HepG2 (cell line): ENCODE measurements at regions not wholly inside any gene's neighbourhood (a gene's known extent, or its start where the extent isn't known, plus 50 kb on each side); places are given as distances from the start of the nearest gene placed in this dataset.

ENCODE experiments used
- FOXK1 ChIP-seq: sonication (generic); formaldehyde crosslinking; IDR thresholded peaks from 2 replicates; pipeline ENCODE4 v1.4.0; 2020; ENCODE audit warnings: low read depth, missing genetic modification reagents, borderline replicate concordance
- KLF9 ChIP-seq: IDR thresholded peaks from 2 replicates; pipeline ENCODE4 v1.6.1; 2016; ENCODE audit warnings: low read depth
- RXRB ChIP-seq: IDR thresholded peaks from 2 replicates; pipeline ENCODE4 v1.6.1; 2016; ENCODE audit warnings: borderline replicate concordance, missing genetic modification reagents, missing compliant biosample characterization
- ZNF235 ChIP-seq: sonication (generic); formaldehyde crosslinking; IDR thresholded peaks from 2 replicates; pipeline ENCODE4 v1.8.1; 2023; ENCODE audit warnings: mild to moderate bottlenecking, missing genetic modification reagents, borderline replicate concordance
- ZNF549 ChIP-seq: sonication (generic); formaldehyde crosslinking; IDR thresholded peaks from 2 replicates; pipeline ENCODE4 v1.5.0; 2020; ENCODE audit warnings: missing genetic modification reagents
- TF ChIP-seq, protein P1 (sequence below): IDR thresholded peaks from 2 replicates; pipeline ENCODE4 v1.6.1; 2016; ENCODE audit warnings: low read depth, missing genetic modification reagents, missing compliant biosample characterization
- TF ChIP-seq, protein P2 (sequence below): sonication (generic); formaldehyde crosslinking; IDR thresholded peaks from one replicate; pipeline ENCODE4 v1.5.1; 2020; ENCODE audit warnings: mild to moderate bottlenecking, missing genetic modification reagents; ENCODE audit errors: not compliant biosample characterization
- TF ChIP-seq, protein P3 (sequence below): sonication (generic); formaldehyde crosslinking; IDR thresholded peaks from 2 replicates; pipeline ENCODE4 v1.4.0; 2020; ENCODE audit warnings: missing genetic modification reagents, borderline replicate concordance
- TF ChIP-seq, protein P4 (sequence below): sonication (generic); formaldehyde crosslinking; IDR thresholded peaks from 2 replicates; pipeline ENCODE4 v1.4.0; 2020; ENCODE audit warnings: missing genetic modification reagents, borderline replicate concordance

DNA sequence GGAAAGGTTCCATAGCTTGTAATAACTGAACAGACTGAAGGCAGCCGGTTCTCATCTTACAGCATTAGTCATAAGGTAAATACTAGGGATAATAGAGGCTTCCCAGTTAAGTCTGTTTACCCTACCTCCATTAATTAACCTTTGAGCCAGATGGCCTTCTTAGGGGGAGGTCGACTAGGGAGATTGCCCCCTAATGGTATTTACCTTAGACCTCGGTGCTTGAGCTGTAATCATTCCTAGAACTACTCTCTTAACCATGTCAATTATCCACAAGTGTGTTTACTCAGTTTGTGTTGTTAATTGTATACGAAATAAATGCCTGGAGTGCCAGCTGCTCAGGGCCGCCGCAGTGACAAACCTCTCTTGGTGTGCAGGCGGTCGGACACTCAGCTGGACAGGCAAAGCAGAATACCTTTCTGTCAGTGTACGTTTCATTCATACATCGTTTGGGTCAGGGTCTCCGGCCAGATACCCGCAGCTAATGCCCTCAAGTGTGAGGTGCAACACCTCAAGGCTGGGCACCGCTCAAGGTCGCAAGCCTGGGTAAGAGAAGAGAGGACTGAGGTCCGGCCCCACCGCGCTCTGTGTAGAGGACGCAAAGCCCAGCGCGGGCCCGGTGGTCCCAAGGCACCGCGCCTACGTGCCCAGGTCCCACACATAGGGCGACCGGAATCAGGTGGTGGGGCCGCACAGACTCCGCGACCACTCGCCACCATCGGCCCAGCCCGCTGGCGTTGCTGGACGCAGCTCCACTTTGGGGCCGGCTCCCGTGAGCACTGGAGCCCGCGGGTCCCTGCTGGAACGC lies 931.0 kb downstream of the NLGN4Y start (continued):
- TF ChIP-seq, protein P1, sequence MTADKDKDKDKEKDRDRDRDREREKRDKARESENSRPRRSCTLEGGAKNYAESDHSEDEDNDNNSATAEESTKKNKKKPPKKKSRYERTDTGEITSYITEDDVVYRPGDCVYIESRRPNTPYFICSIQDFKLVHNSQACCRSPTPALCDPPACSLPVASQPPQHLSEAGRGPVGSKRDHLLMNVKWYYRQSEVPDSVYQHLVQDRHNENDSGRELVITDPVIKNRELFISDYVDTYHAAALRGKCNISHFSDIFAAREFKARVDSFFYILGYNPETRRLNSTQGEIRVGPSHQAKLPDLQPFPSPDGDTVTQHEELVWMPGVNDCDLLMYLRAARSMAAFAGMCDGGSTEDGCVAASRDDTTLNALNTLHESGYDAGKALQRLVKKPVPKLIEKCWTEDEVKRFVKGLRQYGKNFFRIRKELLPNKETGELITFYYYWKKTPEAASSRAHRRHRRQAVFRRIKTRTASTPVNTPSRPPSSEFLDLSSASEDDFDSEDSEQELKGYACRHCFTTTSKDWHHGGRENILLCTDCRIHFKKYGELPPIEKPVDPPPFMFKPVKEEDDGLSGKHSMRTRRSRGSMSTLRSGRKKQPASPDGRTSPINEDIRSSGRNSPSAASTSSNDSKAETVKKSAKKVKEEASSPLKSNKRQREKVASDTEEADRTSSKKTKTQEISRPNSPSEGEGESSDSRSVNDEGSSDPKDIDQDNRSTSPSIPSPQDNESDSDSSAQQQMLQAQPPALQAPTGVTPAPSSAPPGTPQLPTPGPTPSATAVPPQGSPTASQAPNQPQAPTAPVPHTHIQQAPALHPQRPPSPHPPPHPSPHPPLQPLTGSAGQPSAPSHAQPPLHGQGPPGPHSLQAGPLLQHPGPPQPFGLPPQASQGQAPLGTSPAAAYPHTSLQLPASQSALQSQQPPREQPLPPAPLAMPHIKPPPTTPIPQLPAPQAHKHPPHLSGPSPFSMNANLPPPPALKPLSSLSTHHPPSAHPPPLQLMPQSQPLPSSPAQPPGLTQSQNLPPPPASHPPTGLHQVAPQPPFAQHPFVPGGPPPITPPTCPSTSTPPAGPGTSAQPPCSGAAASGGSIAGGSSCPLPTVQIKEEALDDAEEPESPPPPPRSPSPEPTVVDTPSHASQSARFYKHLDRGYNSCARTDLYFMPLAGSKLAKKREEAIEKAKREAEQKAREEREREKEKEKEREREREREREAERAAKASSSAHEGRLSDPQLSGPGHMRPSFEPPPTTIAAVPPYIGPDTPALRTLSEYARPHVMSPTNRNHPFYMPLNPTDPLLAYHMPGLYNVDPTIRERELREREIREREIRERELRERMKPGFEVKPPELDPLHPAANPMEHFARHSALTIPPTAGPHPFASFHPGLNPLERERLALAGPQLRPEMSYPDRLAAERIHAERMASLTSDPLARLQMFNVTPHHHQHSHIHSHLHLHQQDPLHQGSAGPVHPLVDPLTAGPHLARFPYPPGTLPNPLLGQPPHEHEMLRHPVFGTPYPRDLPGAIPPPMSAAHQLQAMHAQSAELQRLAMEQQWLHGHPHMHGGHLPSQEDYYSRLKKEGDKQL (CRISPR knock-in tag), result 0 out of 2 replicates have a peak, but pooled peaks have one; percentile 69
- TF ChIP-seq ZNF549 (CRISPR knock-in tag) (no peak), KLF9 (CRISPR knock-in tag) (no peak), RXRB (CRISPR knock-in tag) (peak; percentile 61), ZNF235 (no peak), FOXK1 (CRISPR knock-in tag) (peak; percentile 48; the same call in 1 of the 2 replicates)
- TF ChIP-seq, protein P2, sequence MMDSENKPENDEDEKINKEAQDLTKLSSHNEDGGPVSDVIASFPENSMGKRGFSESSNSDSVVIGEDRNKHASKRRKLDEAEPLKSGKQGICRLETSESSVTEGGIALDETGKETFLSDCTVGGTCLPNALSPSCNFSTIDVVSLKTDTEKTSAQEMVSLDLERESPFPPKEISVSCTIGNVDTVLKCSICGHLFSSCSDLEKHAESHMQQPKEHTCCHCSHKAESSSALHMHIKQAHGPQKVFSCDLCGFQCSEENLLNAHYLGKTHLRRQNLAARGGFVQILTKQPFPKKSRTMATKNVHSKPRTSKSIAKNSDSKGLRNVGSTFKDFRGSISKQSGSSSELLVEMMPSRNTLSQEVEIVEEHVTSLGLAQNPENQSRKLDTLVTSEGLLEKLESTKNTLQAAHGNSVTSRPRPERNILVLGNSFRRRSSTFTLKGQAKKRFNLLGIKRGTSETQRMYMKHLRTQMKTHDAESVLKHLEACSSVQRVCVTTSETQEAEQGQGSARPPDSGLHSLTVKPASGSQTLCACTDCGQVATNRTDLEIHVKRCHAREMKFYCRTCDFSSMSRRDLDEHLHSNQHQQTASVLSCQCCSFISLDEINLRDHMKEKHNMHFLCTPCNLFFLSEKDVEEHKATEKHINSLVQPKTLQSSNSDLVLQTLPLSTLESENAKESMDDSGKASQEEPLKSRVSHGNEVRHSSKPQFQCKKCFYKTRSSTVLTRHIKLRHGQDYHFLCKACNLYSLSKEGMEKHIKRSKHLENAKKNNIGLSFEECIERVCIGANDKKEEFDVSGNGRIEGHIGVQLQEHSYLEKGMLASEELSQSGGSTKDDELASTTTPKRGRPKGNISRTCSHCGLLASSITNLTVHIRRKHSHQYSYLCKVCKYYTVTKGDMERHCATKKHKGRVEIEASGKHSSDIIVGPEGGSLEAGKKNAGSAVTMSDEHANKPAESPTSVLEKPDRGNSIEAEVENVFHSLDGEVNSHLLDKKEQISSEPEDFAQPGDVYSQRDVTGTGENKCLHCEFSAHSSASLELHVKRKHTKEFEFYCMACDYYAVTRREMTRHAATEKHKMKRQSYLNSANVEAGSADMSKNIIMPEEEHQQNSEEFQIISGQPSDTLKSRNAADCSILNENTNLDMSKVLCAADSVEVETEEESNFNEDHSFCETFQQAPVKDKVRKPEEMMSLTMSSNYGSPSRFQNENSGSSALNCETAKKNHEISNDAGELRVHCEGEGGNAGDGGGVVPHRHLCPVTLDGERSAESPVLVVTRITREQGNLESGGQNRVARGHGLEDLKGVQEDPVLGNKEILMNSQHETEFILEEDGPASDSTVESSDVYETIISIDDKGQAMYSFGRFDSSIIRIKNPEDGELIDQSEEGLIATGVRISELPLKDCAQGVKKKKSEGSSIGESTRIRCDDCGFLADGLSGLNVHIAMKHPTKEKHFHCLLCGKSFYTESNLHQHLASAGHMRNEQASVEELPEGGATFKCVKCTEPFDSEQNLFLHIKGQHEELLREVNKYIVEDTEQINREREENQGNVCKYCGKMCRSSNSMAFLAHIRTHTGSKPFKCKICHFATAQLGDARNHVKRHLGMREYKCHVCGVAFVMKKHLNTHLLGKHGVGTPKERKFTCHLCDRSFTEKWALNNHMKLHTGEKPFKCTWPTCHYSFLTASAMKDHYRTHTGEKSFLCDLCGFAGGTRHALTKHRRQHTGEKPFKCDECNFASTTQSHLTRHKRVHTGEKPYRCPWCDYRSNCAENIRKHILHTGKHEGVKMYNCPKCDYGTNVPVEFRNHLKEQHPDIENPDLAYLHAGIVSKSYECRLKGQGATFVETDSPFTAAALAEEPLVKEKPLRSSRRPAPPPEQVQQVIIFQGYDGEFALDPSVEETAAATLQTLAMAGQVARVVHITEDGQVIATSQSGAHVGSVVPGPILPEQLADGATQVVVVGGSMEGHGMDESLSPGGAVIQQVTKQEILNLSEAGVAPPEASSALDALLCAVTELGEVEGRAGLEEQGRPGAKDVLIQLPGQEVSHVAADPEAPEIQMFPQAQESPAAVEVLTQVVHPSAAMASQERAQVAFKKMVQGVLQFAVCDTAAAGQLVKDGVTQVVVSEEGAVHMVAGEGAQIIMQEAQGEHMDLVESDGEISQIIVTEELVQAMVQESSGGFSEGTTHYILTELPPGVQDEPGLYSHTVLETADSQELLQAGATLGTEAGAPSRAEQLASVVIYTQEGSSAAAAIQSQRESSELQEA (CRISPR knock-in tag), result no peak
- TF ChIP-seq, protein P3, sequence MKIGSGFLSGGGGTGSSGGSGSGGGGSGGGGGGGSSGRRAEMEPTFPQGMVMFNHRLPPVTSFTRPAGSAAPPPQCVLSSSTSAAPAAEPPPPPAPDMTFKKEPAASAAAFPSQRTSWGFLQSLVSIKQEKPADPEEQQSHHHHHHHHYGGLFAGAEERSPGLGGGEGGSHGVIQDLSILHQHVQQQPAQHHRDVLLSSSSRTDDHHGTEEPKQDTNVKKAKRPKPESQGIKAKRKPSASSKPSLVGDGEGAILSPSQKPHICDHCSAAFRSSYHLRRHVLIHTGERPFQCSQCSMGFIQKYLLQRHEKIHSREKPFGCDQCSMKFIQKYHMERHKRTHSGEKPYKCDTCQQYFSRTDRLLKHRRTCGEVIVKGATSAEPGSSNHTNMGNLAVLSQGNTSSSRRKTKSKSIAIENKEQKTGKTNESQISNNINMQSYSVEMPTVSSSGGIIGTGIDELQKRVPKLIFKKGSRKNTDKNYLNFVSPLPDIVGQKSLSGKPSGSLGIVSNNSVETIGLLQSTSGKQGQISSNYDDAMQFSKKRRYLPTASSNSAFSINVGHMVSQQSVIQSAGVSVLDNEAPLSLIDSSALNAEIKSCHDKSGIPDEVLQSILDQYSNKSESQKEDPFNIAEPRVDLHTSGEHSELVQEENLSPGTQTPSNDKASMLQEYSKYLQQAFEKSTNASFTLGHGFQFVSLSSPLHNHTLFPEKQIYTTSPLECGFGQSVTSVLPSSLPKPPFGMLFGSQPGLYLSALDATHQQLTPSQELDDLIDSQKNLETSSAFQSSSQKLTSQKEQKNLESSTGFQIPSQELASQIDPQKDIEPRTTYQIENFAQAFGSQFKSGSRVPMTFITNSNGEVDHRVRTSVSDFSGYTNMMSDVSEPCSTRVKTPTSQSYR (CRISPR knock-in tag), result peak; percentile 26; the same call in 1 of the 2 replicates
- TF ChIP-seq, protein P4, sequence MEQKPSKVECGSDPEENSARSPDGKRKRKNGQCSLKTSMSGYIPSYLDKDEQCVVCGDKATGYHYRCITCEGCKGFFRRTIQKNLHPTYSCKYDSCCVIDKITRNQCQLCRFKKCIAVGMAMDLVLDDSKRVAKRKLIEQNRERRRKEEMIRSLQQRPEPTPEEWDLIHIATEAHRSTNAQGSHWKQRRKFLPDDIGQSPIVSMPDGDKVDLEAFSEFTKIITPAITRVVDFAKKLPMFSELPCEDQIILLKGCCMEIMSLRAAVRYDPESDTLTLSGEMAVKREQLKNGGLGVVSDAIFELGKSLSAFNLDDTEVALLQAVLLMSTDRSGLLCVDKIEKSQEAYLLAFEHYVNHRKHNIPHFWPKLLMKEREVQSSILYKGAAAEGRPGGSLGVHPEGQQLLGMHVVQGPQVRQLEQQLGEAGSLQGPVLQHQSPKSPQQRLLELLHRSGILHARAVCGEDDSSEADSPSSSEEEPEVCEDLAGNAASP (CRISPR knock-in tag), result peak; percentile 48; the same call in 1 of the 2 replicates
